CD4-positive, alpha-beta T cell treated with Interleukin-17A for 1 hour (primary cell): ENCODE measurements at regions not wholly inside any gene's neighbourhood (a gene's known extent, or its start where the extent isn't known, plus 50 kb on each side); places are given as distances from the start of the nearest gene placed in this dataset.

ENCODE experiments used
- DNase-seq: peaks from one replicate; pipeline ENCODE4 v3.0.0-alpha.2; 2020

- no peak for DNase-seq
Measured at GRCh38 chr2:43105586-43106558, 120.5 kb downstream of the ZFP36L2 start.

GRCh38 chr2:43104763-43105162 lies 121.6 kb downstream of the ZFP36L2 start:
- DNase-seq = no peak

- no peak for DNase-seq
Measured at GRCh38 chr2:43104106-43104505, 122.3 kb downstream of the ZFP36L2 start.

- no peak for DNase-seq
Measured at GRCh38 chr2:43103093-43103404, 123.4 kb downstream of the ZFP36L2 start.

- DNase-seq = no peak
Measured at GRCh38 chr2:43102366-43103092, 123.9 kb downstream of the ZFP36L2 start.

- DNase-seq = no peak
Measured at GRCh38 chr2:43101751-43102150, 124.7 kb downstream of the ZFP36L2 start.

GRCh38 chr2:43100883-43101662 lies 125.3 kb downstream of the ZFP36L2 start:
- DNase-seq = no peak

- no peak for DNase-seq
Measured at GRCh38 chr2:43100362-43100882, 126.0 kb downstream of the ZFP36L2 start.

GRCh38 chr2:43099797-43100196 lies 126.6 kb downstream of the ZFP36L2 start:
- DNase-seq = no peak

- DNase-seq = no peak
Measured at GRCh38 chr2:43098539-43098938, 127.9 kb downstream of the ZFP36L2 start.

GRCh38 chr2:43097644-43098408 lies 128.6 kb downstream of the ZFP36L2 start:
- DNase-seq = no peak

- no peak for DNase-seq
Measured at GRCh38 chr2:43095533-43096295, 130.7 kb downstream of the ZFP36L2 start.

GRCh38 chr2:43092520-43093179 lies 133.8 kb downstream of the ZFP36L2 start:
- no peak for DNase-seq

- no peak for DNase-seq
Measured at GRCh38 chr2:43090317-43090716, 136.1 kb downstream of the ZFP36L2 start.

- no peak for DNase-seq
Measured at GRCh38 chr2:43088143-43089073, 138.0 kb downstream of the ZFP36L2 start.

GRCh38 chr2:43087413-43087812 lies 139.0 kb downstream of the ZFP36L2 start:
- DNase-seq = no peak

GRCh38 chr2:43086451-43087221 lies 139.8 kb downstream of the ZFP36L2 start:
- no peak for DNase-seq

GRCh38 chr2:43085929-43086328 lies 140.5 kb downstream of the ZFP36L2 start:
- DNase-seq = no peak

GRCh38 chr2:43085505-43085904 lies 140.9 kb downstream of the ZFP36L2 start:
- no peak for DNase-seq
